ENCODE measurements at regions not wholly inside any gene's neighbourhood (a gene's known extent, or its start where the extent isn't known, plus 50 kb on each side); places are given as distances from the start of the nearest gene placed in this dataset.

GRCh38 chr5:66329078-66329477 is 185.0 kb downstream of the SREK1 start:
- WGBS (ENCODE audit: insufficient coverage, low coverage, low lambda C conversion rate, missing lambda C conversion rate): 45% methylated on average over 3 of the region's 3 CpGs
- Histone ChIP-seq H3K27ac (no peak overlapping the region), H3K4me1 (no peaks in the 10 kb centered on the region), H3K4me3 (no peak overlapping the region), H3K27me3 (no peaks in the 10 kb centered on the region), H3K9me3 (no peaks in the 10 kb centered on the region), H3K36me3 (no peaks in the 10 kb centered on the region)
- TF ChIP-seq POLR2A (IDR thresholded peaks at IDR 0.05) (no peak), CTCF (IDR thresholded peaks at IDR 0.05) (no peak)
- intact Hi-C loops (cut with DNase I): no loop called here
- DNase-seq (no peak), ATAC-seq (no peak)

- DNase-seq: no peak
- Histone ChIP-seq H3K27ac (no peak overlapping the region), H3K4me3 (no peak overlapping the region), H3K9me3 (no peaks in the 10 kb centered on the region), H3K4me1 (no peaks in the 10 kb centered on the region), H3K27me3 (no peaks in the 10 kb centered on the region), H3K36me3 (no peaks in the 10 kb centered on the region)
- ATAC-seq: no peak
- no peak for TF ChIP-seq POLR2A (IDR thresholded peaks at IDR 0.05)
- no peak for TF ChIP-seq CTCF (IDR thresholded peaks at IDR 0.05)
- intact Hi-C loops (cut with DNase I): no loop called here
- 58% methylated on average over 2 of the region's 3 CpGs for WGBS (ENCODE audit: insufficient coverage, low coverage, low lambda C conversion rate, missing lambda C conversion rate)
Observed at GRCh38 chr5:66333192-66333591, 189.1 kb downstream of the SREK1 start.

GRCh38 chr5:66337626-66338226 is 193.6 kb downstream of the SREK1 start:
- DNase-seq (no peak), ATAC-seq (no peak)
- 63% methylated on average over 9 of the region's 11 CpGs for WGBS (ENCODE audit: insufficient coverage, low coverage, low lambda C conversion rate, missing lambda C conversion rate)
- intact Hi-C loops (cut with DNase I): no loop called here
- no peak overlapping the region for H3K4me3 ChIP-seq
- no peak for TF ChIP-seq POLR2A (IDR thresholded peaks at IDR 0.05)
- TF ChIP-seq CTCF (IDR thresholded peaks at IDR 0.05): no peak
- no peaks in the 10 kb centered on the region for H3K4me1 ChIP-seq
- no peaks in the 10 kb centered on the region for H3K9me3 ChIP-seq
- no peaks in the 10 kb centered on the region for H3K36me3 ChIP-seq
- H3K27ac ChIP-seq: no peak overlapping the region
- no peaks in the 10 kb centered on the region for H3K27me3 ChIP-seq

GRCh38 chr5:66338828-66339227 is 194.7 kb downstream of the SREK1 start:
- TF ChIP-seq POLR2A (IDR thresholded peaks at IDR 0.05): no peak
- no peak for TF ChIP-seq CTCF (IDR thresholded peaks at IDR 0.05)
- Histone ChIP-seq H3K36me3 (no peaks in the 10 kb centered on the region), H3K4me3 (no peak overlapping the region), H3K9me3 (no peaks in the 10 kb centered on the region), H3K27me3 (no peaks in the 10 kb centered on the region), H3K4me1 (no peaks in the 10 kb centered on the region), H3K27ac (no peak overlapping the region)
- ATAC-seq (no peak), DNase-seq (no peak)
- WGBS (ENCODE audit: insufficient coverage, low coverage, low lambda C conversion rate, missing lambda C conversion rate): 8% methylated on average over 1 of the region's 2 CpGs
- intact Hi-C loops (cut with DNase I): no loop called here

GRCh38 chr5:66339896-66340295 is 195.8 kb downstream of the SREK1 start:
- DNase-seq (no peak), ATAC-seq (no peak)
- Histone ChIP-seq H3K36me3 (no peaks in the 10 kb centered on the region), H3K4me1 (no peaks in the 10 kb centered on the region), H3K27ac (no peak overlapping the region), H3K9me3 (no peaks in the 10 kb centered on the region), H3K4me3 (no peak overlapping the region), H3K27me3 (no peaks in the 10 kb centered on the region)
- TF ChIP-seq POLR2A (IDR thresholded peaks at IDR 0.05) (no peak), CTCF (IDR thresholded peaks at IDR 0.05) (no peak)
- 29% methylated on average over 1 of the region's 1 CpG for WGBS (ENCODE audit: insufficient coverage, low coverage, low lambda C conversion rate, missing lambda C conversion rate)
- intact Hi-C loops (cut with DNase I): no loop called here
